Skeletal muscle satellite cell (primary cell): ENCODE measurements at regions not wholly inside any gene's neighbourhood (a gene's known extent, or its start where the extent isn't known, plus 50 kb on each side); places are given as distances from the start of the nearest gene placed in this dataset.
"Not testable (repeated sequence)": the region's sequence is repeated elsewhere in the genome, so short reads cannot be mapped to it uniquely, and the experiment has no call there.

Experiments used
- H3K27me3 ChIP-seq: 2 replicates; pipeline ENCODE4 v1.7.0; 2013; ENCODE audit warnings: low read length; ENCODE audit not compliant: control insufficient read depth, insufficient read depth
- H3K36me3 ChIP-seq: 2 replicates; pipeline ENCODE4 v1.7.0; 2013; ENCODE audit warnings: mild to moderate bottlenecking, control low read depth, low read length; ENCODE audit not compliant: insufficient read depth
- H3K4me1 ChIP-seq: 2 replicates; pipeline ENCODE4 v1.7.0; 2013; ENCODE audit warnings: low read length; ENCODE audit not compliant: control insufficient read depth, insufficient read depth
- H3K4me2 ChIP-seq: 2 replicates; pipeline ENCODE4 v1.7.0; 2013; ENCODE audit warnings: mild to moderate bottlenecking, low read length
- H3K4me3 ChIP-seq: 2 replicates; pipeline ENCODE4 v1.7.0; 2013; ENCODE audit warnings: low read length
- H3K9ac ChIP-seq: 2 replicates; pipeline ENCODE4 v1.7.0; 2013; ENCODE audit warnings: mild to moderate bottlenecking, low read depth, low read length, moderate library complexity
- H3K9me3 ChIP-seq: replicated peaks from 2 replicates; pipeline ENCODE4 v1.7.0; 2013; ENCODE audit warnings: mild to moderate bottlenecking, control low read depth, low read length

- no peaks in the 10 kb centered on the region for H3K4me1 ChIP-seq
- no peaks in the 10 kb centered on the region for H3K36me3 ChIP-seq
Measured at GRCh38 chr3:191966556-191966955, 505.6 kb downstream of the PYDC2 start.

GRCh38 chr3:191968299-191968698 lies 507.3 kb downstream of the PYDC2 start:
- H3K4me2 ChIP-seq, result no peak overlapping the region
- no peak overlapping the region for H3K9ac ChIP-seq
- H3K36me3 ChIP-seq, result no peaks in the 10 kb centered on the region
- no peaks in the 10 kb centered on the region for H3K9me3 ChIP-seq
- H3K4me3 ChIP-seq, result no peak overlapping the region
- no peaks in the 10 kb centered on the region for H3K27me3 ChIP-seq
- H3K4me1 ChIP-seq, result no peaks in the 10 kb centered on the region

More at GRCh38 chr3:191966556-191966955, 505.6 kb downstream of the PYDC2 start:
- no peak overlapping the region for H3K4me3 ChIP-seq
- H3K4me2 ChIP-seq, result no peak overlapping the region
- H3K9me3 ChIP-seq, result no peaks in the 10 kb centered on the region
- no peaks in the 10 kb centered on the region for H3K27me3 ChIP-seq
- no peak overlapping the region for H3K9ac ChIP-seq

GRCh38 chr3:191972714-191973398 lies 511.9 kb downstream of the PYDC2 start:
- Histone ChIP-seq H3K4me2 (no peak overlapping the region), H3K4me3 (no peak overlapping the region), H3K27me3 (no peaks in the 10 kb centered on the region), H3K36me3 (no peaks in the 10 kb centered on the region), H3K4me1 (no peaks in the 10 kb centered on the region), H3K9me3 (no peaks in the 10 kb centered on the region), H3K9ac (no peak overlapping the region)

GRCh38 chr3:191973820-191974219 lies 512.9 kb downstream of the PYDC2 start:
- Histone ChIP-seq H3K4me3 (no peak overlapping the region), H3K4me1 (no peaks in the 10 kb centered on the region), H3K36me3 (no peaks in the 10 kb centered on the region), H3K9me3 (no peaks in the 10 kb centered on the region), H3K4me2 (no peak overlapping the region), H3K9ac (no peak overlapping the region), H3K27me3 (no peaks in the 10 kb centered on the region)

GRCh38 chr3:191975936-191976335 lies 515.0 kb downstream of the PYDC2 start:
- H3K27me3 ChIP-seq, result no peaks in the 10 kb centered on the region
- no peak overlapping the region for H3K4me3 ChIP-seq
- H3K4me2 ChIP-seq, result no peak overlapping the region
- H3K9ac ChIP-seq, result no peak overlapping the region
- no peaks in the 10 kb centered on the region for H3K9me3 ChIP-seq
- no peaks in the 10 kb centered on the region for H3K36me3 ChIP-seq
- H3K4me1 ChIP-seq, result no peaks in the 10 kb centered on the region

GRCh38 chr3:191980443-191980842 lies 519.5 kb downstream of the PYDC2 start:
- H3K9ac ChIP-seq, result no peak overlapping the region
- no peaks in the 10 kb centered on the region for H3K9me3 ChIP-seq
- H3K4me3 ChIP-seq, result no peak overlapping the region
- no peaks in the 10 kb centered on the region for H3K4me1 ChIP-seq
- H3K4me2 ChIP-seq, result no peak overlapping the region
- H3K36me3 ChIP-seq, result no peaks in the 10 kb centered on the region
- H3K27me3 ChIP-seq, result no peaks in the 10 kb centered on the region

- H3K36me3 ChIP-seq, result no peaks in the 10 kb centered on the region
- no peak overlapping the region for H3K4me3 ChIP-seq
- H3K27me3 ChIP-seq, result no peaks in the 10 kb centered on the region
- H3K9ac ChIP-seq, result no peak overlapping the region
- no peaks in the 10 kb centered on the region for H3K4me1 ChIP-seq
- no peaks in the 10 kb centered on the region for H3K9me3 ChIP-seq
- no peak overlapping the region for H3K4me2 ChIP-seq
Measured at GRCh38 chr3:191982481-191982880, 521.5 kb downstream of the PYDC2 start.

GRCh38 chr3:191985691-191986090 lies 524.7 kb downstream of the PYDC2 start:
- H3K9me3 ChIP-seq, result no peaks in the 10 kb centered on the region
- H3K27me3 ChIP-seq, result no peaks in the 10 kb centered on the region
- H3K9ac ChIP-seq, result no peak overlapping the region
- H3K4me1 ChIP-seq, result no peaks in the 10 kb centered on the region
- no peaks in the 10 kb centered on the region for H3K36me3 ChIP-seq
- no peak overlapping the region for H3K4me2 ChIP-seq
- no peak overlapping the region for H3K4me3 ChIP-seq

- Histone ChIP-seq H3K4me2 (no peak overlapping the region), H3K9ac (no peak overlapping the region), H3K4me1 (no peaks in the 10 kb centered on the region), H3K27me3 (no peaks in the 10 kb centered on the region), H3K36me3 (no peaks in the 10 kb centered on the region), H3K9me3 (no peaks in the 10 kb centered on the region), H3K4me3 (no peak overlapping the region)
Measured at GRCh38 chr3:191987831-191988350, 526.9 kb downstream of the PYDC2 start.

- H3K4me2 ChIP-seq, H3K36me3 ChIP-seq, H3K9ac ChIP-seq, H3K9me3 ChIP-seq, H3K4me3 ChIP-seq, H3K27me3 ChIP-seq, H3K4me1 ChIP-seq: not testable (repeated sequence)
Measured at GRCh38 chr3:191993952-191994351, 533.0 kb downstream of the PYDC2 start.

GRCh38 chr3:191997093-191997492 lies 536.1 kb downstream of the PYDC2 start:
- H3K36me3 ChIP-seq, result no peaks in the 10 kb centered on the region
- H3K9ac ChIP-seq, result no peak overlapping the region
- H3K27me3 ChIP-seq, result no peaks in the 10 kb centered on the region
- no peak overlapping the region for H3K4me2 ChIP-seq
- no peaks in the 10 kb centered on the region for H3K9me3 ChIP-seq
- no peaks in the 10 kb centered on the region for H3K4me1 ChIP-seq
- H3K4me3 ChIP-seq, result no peak overlapping the region

GRCh38 chr3:191997579-191998268 lies 536.8 kb downstream of the PYDC2 start:
- H3K9ac ChIP-seq, result no peak overlapping the region
- no peak overlapping the region for H3K4me2 ChIP-seq
- no peaks in the 10 kb centered on the region for H3K9me3 ChIP-seq
- no peaks in the 10 kb centered on the region for H3K27me3 ChIP-seq
- no peak overlapping the region for H3K4me3 ChIP-seq
- H3K36me3 ChIP-seq, result no peaks in the 10 kb centered on the region
- no peaks in the 10 kb centered on the region for H3K4me1 ChIP-seq
